Activated CD4-positive, alpha-beta T cell treated with anti-CD3 and anti-CD28 coated beads, Interleukin-2, amount 50 U/mL, for 48 hours (primary cell): ENCODE measurements at regions not wholly inside any gene's neighbourhood (a gene's known extent, or its start where the extent isn't known, plus 50 kb on each side); places are given as distances from the start of the nearest gene placed in this dataset.
"Not testable (repeated sequence)": the region's sequence is repeated elsewhere in the genome, so short reads cannot be mapped to it uniquely, and the experiment has no call there.

Experiments
- DNase-seq, 2 experiments: peaks; one replicate each; pipeline ENCODE4 v3.0.0-alpha.2; 2020

DNA sequence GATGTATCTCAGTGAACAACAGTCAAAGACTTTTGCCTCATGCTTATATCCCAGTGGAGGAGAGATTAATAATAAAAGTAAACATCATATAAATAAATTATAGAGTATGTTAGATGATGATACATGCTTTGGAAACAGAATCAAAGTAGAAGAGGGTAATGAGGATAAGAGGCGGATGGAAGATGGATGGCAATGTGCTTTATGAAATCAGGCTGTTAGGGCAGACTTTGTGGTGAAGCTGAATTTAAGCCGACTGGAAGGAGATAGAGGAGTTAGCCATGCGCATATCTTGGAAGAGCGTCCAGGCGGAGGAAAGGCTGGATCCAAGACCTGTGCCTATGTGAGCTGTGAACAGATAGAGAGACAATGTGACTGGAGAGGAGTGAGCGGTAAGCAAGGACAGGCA is 74.9 kb upstream of the GUCY1A1 start:
- DNase-seq, result no peak

DNA sequence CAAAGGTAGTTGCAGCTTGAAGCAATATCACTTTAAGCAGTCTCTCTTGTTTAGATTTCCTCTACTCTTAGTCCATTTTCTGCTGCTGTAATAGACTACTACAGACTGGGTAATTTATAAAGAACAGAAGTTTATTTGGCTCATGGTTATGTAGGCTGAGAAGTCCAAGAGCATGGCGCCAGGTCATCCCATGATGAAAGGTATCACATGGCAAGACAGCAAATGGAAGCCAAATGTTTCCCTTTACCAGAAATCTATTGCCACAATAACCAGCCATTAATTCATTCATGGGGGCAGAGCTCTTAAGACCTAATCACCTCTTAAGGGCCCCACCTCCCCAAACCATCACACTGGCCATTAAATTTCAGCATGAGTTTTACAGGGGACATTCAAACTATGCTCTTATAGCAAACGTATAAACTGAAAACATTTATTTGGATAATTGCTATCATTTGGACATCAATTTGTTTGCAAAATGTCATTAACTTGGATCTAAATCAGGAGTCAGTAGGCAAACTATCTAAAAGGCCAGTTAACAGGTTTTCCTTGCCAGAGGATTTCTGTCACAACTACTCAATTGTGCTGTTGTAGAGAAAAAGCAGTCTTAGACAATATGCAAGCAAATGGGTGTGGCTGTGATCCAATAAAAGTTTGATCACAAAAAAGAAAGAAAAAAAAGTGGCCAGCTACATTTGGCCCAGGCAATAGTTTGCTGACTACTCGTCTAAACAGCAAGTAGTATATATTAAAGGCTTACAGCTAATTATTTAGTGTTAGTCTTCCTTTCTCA is 75.7 kb upstream of the GUCY1A1 start:
- DNase-seq, result no peak

DNA sequence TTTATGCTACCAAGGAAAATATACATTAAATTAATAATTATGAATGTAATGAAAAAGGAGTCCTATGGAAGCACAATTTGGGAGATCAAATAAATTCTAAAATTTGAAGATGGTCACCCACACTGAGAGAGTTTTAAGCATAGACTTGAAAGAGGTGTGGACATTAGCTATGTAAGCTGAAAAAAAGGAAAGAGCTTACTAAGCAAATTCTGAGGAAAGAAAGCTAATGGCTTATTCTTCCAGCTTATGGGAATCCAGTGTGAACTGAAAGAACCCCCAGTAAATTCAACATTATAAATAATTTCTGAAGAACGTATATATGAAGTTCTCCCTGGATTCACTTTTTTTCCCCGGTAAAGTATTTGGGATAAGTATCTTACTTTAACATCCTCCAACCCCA is 78.2 kb upstream of the GUCY1A1 start:
- no peak for DNase-seq

DNA sequence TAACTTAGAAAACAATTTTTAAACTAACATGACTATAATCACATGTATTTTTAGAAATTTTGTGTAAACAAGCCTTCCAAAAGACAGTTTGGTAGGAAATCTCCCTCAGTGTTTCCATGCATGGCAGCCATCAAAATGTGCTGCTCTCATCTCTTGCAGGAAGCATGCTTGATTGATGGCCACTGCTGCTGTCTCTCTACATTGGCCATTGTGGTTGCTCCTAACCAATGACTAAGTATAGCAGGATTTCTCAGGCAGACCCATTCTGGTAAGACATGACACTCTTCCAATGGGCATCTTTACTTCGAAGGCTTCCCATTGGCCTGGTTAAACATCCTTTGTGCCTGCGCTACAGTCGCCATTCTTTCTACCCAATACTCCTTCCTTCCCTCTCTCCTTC is 78.9 kb upstream of the GUCY1A1 start:
- DNase-seq, result no peak

DNA sequence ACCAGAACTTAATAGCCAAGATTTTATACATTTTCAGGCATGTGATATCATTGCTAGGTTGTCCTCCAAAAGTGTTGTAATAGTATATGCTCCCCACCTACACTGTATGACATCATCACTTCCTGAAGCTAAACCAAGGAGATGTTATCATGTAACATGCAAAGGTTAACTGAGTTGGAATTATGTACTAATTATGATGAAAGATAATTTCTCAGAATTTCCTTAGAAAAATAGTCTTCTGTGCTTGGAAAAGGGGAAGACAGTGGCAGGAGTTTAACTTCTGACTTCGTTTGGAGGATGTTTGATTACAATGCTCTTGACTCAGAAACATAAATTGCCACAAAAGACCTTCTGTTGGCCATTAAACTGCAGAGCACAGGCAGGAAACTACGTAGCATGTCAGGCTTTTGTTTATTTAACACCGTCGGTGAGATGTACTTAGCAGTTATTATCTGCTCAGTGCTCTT is 83.6 kb upstream of the GUCY1A1 start:
- DNase-seq, result no peak

DNA sequence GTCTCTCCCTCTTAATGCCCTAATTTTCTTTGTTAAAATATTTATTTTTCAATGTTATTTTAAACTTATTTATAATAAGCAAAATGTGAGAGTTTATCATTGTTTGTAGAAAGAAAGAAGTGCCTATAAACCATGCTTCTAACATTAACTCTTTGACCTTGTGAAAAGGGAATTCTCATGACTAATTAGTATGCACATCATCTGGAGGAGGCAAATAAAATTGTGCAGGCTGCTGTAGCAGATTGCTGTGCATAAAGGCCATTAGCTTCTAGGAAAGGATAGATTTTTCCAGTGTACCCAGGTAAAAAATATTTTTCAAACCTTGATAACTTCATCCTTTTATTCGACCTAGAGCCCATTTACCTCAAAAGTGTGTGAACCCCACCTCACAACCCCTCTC is 84.6 kb upstream of the GUCY1A1 start:
- DNase-seq, result no peak

DNA sequence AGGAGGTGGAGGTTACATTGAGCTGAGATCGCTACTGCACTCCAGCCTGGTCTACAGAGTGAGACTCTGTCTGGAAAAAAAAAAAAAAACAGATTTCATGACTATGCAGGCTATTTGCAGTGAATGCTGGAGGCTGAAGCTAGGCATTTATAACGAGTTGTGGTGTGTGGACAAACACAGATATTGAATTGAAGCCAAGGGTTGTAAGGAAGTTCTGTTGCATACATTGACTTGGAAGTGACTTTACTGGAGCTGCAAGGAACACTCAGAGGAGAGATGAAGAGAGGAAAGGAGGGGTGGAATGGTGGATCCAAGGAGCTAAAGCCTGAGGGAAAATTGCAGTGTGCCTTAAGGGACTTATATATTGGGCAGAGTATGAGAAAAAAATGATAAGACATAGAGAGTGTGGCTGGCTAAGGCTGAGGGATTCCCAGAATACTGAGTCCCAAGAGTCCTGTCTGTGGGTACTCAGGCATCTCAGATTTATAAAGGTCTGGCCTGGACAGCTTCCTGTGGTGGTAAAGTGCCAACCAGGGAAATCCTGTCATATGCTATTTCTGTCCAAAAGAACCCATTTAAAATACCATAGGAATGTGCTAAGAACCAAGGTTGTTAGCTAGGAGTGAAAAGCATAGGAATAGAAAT is 87.8 kb upstream of the GUCY1A1 start:
- no peak for DNase-seq

DNA sequence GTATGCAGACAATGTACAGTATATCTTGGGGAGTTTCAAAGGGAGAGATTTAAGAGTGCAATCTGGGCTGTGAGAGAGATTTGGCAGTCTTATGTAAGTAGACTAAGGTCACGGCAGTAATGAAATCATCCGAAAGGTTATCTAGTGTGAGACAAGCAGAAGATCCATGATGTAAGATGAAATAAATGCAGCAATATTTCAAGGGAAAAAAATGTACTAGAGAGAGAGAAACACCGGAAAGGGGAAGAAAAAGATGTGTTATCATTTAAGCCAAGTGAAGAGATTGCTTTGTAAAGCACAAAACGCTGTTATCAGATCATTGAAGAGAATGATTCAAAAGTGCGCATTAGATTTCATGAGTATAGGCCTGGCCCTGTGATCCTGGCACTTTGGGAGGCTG is 88.4 kb upstream of the GUCY1A1 start:
- no peak for DNase-seq

DNA sequence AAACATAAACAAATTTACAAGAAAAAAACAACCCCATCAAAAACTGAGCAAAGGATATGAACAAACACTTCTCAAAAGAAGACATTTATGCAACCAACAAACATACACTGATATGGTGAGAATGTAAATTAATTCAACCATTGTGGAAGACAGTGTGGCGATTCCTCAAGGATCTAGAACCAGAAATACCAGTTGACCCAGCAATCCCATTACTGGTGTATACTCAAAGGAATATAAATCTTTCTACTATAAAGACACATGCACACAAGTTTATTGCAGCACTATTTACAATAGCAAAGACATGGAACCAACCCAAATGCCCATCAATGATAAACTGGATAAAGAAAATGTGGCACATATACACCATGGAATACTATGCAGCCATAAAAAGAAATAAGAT is 92.3 kb upstream of the GUCY1A1 start:
- not testable (repeated sequence) for DNase-seq

DNA sequence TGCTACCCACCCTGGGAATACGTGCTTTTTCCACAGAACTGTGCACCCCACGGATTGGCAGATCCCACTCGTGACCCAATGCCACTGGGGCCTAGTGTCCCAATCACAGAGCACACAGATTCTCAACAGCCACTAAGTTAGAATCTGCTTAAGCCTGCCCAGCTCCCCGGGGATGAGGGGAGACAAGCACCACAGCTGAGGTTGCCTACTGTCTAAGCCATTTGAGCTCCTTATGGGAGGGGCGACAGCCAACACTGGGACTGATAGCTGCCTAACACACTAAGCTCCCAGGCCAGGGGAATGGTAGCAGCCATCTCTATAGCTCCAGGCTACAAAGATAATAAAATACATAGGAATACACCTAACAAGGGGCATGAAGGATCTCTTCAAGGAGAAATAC is 93.5 kb upstream of the GUCY1A1 start:
- DNase-seq, result no peak

DNA sequence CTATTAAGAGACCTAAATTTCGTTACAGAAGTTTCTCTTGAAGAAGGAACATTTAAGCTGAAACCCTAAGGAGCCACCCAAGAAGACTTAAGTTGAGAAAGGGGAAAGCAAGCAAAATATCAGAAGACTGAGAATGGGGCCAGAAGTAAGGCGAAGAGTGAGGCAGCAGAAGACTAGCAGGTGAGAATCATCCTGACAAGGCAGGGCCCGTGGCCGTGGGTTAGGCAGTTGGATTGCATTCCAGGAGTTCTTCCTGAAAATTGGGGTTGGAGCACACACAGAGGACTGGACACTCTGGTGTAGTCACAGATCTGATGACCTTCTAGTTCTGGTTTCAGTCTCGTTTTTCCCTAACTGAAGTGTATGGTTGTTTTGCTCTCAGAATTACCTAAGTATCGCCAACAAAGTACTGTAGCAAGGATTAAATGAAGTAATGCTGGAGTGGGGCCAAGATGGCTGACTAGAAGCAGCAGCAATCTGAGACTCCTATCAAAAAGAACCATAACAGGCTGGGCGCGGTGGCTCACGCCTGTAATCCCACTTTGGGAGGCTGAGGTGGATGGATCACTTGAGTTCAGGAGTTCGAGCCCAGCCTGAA is 94.4 kb upstream of the GUCY1A1 start:
- DNase-seq, result no peak

DNA sequence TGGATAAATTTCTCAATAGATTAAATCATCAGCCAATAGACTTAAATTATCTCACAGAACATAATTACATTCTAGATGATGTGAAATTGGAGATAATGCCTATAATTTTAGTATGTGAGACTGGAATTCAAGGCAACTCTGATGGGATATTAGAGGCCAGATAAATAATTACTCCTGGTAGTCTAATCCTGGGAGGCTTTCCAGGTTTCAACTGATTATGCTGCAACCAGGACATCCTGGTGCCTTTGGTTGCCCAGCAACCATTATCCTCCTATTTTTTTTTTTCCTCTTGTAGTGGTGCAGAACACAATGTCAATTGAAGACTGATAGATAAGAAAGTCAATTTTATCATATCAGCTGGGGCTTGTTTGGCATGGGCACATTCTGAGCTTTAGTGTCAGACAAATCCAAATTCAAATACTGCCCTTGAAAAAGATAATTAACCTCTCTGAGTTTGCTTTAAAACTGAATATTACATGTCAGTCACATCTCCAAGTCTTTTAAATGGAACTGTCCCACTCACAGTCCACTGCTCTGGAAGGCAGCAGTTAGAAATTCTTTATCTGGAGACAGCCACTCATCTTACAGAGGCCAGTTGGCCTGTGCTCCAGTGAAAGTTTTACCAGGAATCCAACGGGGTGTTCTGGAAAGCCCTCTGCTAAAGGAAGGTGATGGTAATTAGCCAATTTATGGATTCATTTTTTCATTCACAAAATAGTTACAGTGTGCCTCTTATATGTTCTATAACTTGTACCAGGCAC is 95.3 kb upstream of the GUCY1A1 start:
- DNase-seq, result no peak

DNA sequence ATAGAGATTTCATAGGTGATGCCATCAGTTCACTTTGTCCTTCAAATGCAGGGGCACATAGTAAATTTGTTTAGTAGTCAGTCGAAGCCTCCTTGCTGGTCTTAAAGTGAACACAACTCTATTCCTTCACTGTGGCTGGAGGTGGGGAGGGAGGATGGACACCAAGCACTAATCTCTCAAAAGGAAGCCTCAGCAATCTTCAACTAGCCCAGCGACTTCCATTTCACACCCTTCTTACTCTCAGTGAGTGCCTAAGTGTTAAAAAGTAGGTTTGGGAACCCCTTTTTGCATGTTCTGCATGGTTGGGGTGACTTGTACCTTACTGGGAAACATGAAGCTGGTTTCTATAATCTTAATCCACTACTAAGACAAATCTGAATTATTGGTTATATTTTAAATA is 96.0 kb upstream of the GUCY1A1 start:
- DNase-seq, result no peak

DNA sequence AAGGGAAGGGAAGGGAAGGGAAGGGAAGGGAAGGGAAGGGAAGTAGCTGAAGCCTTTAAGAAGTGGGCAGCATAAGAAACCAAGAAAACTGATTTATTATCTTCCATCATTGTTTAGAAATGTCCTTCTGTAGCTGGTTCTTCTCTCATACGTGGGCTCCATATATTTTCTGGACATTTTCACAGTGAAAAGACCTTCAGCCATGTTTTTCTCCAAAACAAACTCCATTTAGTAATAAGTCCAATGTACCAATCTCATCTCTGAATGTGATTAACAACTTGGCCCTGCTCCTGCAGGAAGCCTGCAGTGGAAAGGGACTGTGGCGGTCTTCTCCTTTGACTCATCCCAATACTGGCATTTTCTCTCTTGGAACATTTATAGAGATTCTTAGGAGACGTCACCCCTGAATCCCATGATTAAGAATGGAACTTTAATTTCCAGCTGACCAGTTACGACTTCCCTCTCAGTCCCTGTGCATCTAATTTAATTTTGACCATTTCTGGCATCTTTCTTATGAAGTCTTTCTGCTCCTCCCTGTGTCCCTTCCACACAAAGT is 96.6 kb upstream of the GUCY1A1 start:
- no peak for DNase-seq

DNA sequence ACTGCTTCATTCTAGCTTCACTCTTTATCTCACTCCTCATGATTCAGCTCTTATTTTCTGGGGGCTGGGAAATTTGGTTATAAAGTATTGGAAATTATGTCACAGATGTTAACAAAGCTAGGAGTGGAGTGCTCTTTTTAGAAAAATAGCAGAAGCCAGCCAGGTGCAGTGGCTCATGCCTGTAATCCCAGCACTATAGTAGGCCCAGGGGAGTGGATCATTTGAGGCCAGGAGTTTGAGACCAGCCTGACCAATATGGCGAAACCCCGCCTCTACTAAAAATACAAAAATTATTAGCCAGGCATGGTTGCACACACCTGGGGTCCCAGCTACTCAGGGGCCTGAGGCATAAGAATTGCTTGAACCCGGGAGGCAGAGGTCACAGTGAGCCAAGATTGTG is 97.2 kb upstream of the GUCY1A1 start:
- DNase-seq, result no peak

DNA sequence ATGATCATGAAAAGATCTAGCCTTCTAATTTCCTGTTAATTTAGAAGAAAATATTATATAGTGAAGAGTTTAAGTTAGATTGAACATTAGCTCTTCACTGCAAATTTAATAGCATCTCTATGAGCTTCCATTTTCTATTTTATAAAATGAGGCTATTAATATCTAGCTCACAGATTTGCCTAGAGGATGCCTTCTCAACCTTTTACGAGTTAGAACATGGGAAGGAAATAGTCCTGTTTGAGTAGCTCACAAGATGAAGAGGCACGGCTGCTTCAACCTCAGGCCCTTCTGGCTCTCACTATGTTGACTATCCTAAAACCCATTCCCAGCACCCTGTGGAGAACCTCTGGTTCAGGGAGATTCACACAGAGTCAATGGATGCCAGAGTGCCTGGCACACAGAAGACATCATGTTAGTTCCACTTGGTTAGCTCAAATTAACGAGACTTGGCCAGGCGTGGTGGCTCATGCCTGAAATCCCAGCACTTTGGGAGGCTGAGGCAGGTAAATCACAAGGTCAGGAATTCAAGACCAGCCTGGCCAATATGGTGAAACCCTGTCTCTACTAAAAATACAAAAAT is 97.9 kb upstream of the GUCY1A1 start:
- DNase-seq, result no peak

DNA sequence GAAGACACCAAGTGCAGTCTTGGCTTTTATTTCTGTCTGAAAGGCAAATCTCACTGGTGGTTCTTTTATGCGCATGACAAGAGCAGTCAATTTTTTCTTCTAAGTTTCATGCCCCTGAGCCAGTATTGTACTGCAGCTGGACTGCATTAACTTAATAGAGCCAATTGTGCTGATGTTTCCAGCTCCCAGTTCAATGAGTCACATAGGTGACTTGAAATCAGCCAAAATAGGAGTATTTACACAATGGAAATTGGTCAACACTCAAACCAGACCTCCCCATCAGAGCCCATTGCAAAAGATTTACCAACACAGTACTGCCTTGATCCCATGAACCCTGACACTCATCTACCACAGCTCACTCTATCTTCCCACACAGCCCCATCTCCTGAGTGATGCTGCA is 100.3 kb upstream of the GUCY1A1 start:
- DNase-seq, result no peak

DNA sequence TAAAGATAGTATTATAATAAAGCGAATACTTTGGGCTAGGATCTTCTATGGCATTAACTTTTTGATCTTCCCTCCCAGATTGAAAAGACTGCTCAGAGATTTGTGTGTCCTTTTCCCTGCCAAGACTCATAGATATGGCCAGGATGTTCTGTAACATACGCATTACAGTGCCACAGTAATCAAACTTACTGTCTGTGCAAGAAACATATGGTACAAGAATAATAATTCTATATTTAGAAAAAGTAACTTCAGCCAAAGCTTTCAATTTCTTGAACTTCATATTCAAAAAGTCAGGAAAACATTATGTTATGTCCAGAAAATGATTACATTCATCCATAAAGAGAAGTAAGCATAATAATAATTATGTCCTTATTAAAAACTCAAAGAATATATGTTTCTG is 100.9 kb upstream of the GUCY1A1 start:
- DNase-seq, result no peak

DNA sequence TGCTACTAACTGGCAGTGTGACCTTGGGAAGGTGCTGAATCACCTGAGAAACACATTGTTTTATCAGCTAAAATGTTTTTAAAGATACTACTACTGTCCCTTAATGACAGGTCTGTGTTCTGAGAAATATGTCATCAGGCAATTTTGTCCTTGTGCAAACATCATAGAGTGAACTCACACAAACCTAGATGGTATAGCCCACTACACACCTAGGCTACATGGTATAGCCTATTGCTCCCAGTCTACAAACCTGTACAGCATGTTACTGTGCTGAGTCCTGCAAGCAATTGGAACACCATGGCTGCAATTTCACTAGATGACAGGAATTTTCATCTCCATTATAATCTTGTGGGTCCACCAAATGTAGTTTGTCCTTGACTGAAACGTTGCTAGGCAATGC is 101.3 kb upstream of the GUCY1A1 start:
- no peak for DNase-seq

DNA sequence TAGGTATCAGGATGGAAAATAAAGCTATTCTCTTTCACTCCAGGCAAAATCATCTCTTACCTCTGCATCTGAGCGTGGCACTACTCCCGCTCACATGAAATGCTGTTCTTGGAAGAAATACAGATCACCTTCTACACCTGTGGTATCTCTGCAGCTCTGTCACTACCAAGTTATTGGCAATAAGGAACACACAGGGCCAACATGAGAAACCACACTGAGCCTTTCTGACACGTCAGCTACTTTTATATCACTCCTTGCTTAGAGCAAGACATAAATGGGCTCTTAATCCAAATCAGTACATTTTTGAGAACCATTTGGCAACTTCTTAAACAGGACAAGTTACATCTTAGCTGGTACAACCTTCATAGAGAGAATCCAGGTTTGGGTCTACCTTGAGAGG is 101.8 kb upstream of the GUCY1A1 start:
- no peak for DNase-seq

DNA sequence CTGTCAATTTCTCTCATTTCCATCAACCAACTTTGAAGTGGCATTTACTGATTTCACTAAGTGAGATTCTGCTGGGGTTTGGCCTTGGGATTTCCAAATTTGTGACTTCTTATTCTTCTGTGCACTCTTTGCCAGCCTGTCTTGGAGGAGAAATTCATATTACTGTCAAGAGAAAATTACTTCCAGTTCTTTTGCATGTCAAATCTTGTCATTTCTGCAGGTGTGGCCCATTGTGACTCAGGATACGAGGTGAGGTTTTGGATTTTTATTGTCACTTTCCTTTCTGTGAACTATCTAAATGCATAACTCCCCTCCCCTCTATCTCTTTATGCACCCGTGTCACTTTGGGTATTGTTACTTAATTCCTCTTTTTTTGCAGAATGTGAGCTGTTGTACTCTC is 102.6 kb upstream of the GUCY1A1 start:
- no peak for DNase-seq

DNA sequence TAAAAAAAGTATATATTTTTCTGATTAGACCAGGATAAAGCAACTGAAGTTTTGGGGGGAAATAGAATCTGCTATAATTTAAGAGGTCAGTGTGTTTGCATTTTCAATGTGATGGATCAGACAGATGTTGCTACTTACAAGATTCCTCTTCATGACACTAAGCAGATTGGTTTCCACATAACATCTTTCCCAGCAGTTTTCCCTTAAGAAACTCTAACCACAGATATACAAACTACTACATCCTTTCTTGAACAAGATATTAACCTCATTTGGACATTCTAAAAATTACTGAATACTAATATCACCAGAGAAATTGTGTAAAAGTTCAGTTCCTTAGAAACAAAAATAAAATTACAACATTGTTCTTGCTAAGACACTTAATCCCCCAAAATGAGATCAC is 106.7 kb upstream of the GUCY1A1 start:
- no peak for DNase-seq

DNA sequence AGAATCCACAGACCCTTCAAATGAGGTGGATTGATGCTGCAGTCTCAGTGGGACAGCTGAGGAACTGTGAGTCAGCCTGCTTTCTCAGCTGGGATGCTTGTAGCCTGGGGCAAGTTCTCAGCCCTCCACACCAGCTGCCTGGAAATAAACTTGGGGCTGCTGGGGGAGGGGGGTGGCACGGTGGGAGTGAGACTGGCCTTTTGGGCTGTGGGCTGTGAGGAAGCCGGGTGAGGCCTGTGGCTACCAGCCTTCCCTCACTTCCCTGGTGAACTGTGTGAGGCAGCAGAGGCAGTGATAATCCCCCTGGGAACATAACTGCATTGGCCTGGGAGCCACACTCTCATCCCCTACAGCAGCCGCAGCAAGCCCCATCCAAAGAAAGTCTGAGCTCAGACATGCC is 114.5 kb upstream of the GUCY1A1 start:
- DNase-seq, result no peak
